ENCODE measurements at regions not wholly inside any gene's neighbourhood (a gene's known extent, or its start where the extent isn't known, plus 50 kb on each side); places are given as distances from the start of the nearest gene placed in this dataset.
"Not testable (repeated sequence)": the region's sequence is repeated elsewhere in the genome, so short reads cannot be mapped to it uniquely, and the experiment has no call there.

DNA sequence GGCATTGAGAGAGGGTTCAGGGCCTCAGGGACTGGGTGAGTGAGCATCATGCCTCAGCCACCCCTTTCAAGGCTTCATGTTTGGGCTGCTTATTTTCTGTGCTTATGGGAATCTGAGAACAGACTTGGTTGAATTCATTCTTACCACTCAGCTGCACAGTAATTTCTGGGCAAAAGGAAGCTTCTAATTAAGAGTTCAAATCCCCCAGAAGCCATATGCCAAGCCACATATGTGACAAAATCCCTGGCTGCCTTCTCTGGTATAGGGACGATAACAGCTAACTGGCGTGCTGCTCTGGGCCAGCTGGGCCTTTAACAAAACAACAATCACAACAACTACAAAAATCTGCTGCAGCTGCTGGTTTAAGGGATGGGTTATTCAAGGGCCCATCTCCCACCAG lies 181.0 kb upstream of the ANKRD28 start:
- TF ChIP-seq TAF1 (IDR thresholded peaks at IDR 0.05; ENCODE audit: borderline replicate concordance, low read depth, low read length) (no peak), POLR2AphosphoS5 (IDR thresholded peaks at IDR 0.05; ENCODE audit: low read depth, low read length) (no peak), POLR2A (IDR thresholded peaks at IDR 0.05; ENCODE audit: low read depth, low read length) (no peak)
- DNase-seq (ENCODE audit: insufficient read length) (no peak), FAIRE-seq (no peak)

DNA sequence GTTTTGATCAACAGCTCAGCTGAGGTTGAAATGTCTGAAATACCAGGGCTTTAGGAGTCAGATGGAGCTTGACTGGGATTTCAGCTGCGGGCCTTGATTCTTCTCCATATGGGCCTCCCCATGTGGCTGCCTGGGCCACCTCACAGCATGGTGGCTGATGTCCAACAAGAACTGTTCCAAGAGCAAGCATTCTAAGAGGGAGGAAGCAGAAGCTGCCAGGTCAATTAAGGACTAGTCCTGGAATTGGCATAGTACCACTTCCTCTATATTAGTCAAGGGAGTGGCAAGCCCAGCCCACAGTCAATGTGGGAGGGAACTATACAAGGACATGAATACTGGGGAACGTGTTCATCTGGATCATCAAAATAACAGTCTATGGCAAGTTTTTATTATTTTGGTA lies 181.7 kb upstream of the ANKRD28 start:
- no peak for DNase-seq (ENCODE audit: insufficient read length)
- no peak for FAIRE-seq
- TF ChIP-seq POLR2AphosphoS5 (IDR thresholded peaks at IDR 0.05; ENCODE audit: low read depth, low read length) = no peak
- TF ChIP-seq TAF1 (IDR thresholded peaks at IDR 0.05; ENCODE audit: borderline replicate concordance, low read depth, low read length) = no peak
- no peak for TF ChIP-seq POLR2A (IDR thresholded peaks at IDR 0.05; ENCODE audit: low read depth, low read length)

DNA sequence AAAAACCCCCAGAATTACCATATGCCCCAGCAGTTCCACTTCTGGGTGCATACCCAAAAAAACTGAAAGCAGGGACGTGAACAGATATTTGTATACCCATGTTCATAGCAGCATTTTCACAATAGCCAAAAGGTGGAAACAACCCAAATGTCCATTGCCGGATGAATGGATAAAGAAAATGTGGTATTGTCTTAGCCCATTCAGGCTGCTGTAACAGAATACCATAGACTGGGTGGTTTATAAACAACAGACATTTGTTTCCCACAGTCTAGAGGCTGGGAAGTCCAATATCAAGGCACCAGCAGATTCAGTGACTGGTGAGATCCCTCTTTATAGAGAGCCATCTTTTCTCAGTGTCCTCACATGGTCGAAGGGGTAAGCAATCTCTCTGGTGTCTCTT lies 182.1 kb upstream of the ANKRD28 start:
- FAIRE-seq (no peak), DNase-seq (ENCODE audit: insufficient read length) (no peak)
- TF ChIP-seq POLR2A (IDR thresholded peaks at IDR 0.05; ENCODE audit: low read depth, low read length) = no peak

DNA sequence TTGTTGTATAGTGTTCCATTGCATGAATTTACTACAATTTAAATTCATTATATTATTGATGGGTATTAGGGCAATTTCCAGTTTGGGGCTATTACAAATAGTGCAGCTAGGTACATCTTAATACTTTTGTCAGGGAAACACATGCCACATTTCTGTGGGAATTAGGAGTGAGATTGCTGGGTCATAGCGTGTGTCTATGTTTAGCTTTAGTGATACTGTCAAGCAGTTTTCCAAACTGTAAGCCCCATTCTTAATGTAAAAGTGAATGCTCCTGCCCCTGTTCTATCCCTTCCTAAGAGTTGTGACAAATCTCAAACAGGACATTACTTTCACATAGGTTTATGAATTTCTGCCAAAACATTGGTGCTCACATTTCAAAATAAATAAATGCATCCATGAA lies 184.5 kb upstream of the ANKRD28 start:
- no peak for FAIRE-seq

DNA sequence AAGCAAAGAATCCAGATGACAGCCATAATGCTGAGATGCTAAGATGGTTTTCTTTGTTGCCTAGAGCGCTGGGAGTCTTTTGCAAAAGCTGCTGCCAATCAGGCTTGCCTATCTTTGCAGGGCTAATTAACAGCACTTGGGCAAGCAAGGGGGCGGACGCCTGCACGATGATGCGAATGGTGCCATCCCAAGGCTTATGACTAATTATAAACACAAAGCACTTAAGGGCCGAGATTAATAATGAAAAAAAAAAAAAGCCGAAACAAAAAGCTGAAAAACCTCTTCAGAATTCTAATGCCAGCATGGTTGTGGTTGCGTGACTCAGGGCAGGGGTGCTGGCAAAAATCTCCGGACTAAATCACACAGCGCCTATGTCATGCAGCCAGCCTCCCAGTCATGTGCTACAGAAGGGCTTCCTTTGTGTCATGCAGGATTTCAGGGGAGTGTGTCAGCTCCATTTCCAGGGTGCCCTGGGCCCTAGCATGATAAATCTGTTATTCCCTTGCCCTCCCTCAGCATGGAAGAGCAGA lies 185.0 kb upstream of the ANKRD28 start:
- TF ChIP-seq POLR2A (IDR thresholded peaks at IDR 0.05; ENCODE audit: low read depth, low read length) = no peak
- no peak for TF ChIP-seq POLR2AphosphoS5 (IDR thresholded peaks at IDR 0.05; ENCODE audit: low read depth, low read length)
- TF ChIP-seq TAF1 (IDR thresholded peaks at IDR 0.05; ENCODE audit: borderline replicate concordance, low read depth, low read length) = no peak
- FAIRE-seq = no peak
- no peak for DNase-seq (ENCODE audit: insufficient read length)

More for the DNA sequence above, 184.5 kb upstream of the ANKRD28 start:
- DNase-seq (ENCODE audit: insufficient read length) = no peak
- TF ChIP-seq POLR2AphosphoS5 (IDR thresholded peaks at IDR 0.05; ENCODE audit: low read depth, low read length) = no peak

DNA sequence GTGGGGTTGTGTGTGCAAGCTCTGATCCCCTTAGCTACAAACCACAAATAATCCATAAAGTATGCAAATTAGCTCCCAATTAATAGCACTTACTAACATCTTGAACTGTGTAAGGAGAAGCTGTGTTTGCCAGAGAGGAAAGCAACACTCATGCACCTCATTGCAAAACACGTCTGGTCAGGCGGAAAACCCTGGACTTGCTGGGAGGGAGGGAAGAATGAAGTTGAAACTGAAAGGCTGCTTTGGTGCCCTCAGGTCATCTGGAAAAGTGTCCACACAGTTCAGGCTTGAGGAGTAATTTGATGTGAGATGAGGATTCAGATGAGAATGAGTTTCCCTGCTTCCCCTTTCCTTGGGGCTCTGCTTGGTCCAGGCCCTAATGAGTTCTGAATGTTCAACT lies 185.5 kb upstream of the ANKRD28 start:
- FAIRE-seq (no peak), DNase-seq (ENCODE audit: insufficient read length) (no peak)
- TF ChIP-seq TAF1 (IDR thresholded peaks at IDR 0.05; ENCODE audit: borderline replicate concordance, low read depth, low read length) (no peak), POLR2A (IDR thresholded peaks at IDR 0.05; ENCODE audit: low read depth, low read length) (no peak), POLR2AphosphoS5 (IDR thresholded peaks at IDR 0.05; ENCODE audit: low read depth, low read length) (no peak)

DNA sequence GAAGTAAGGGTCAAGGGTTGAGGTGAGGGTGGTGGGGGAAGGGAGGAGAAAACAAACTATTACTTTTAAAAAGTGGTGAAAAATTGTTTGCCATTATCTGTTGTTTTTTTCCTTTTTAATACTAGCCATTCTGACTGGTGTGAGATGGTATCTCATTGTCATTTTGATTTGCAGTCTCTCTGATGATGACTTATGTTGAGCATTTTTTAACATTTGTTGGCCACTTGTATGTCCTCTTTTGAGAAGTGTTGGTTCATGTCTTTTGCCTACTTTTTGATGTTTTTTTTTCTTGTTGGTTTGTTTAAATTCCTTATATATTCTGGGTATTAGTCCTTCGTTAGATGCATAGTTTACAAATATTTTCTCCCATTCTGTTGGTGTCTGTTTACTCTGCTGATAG lies 185.9 kb upstream of the ANKRD28 start:
- no peak for DNase-seq (ENCODE audit: insufficient read length)
- no peak for FAIRE-seq
- TF ChIP-seq POLR2A (IDR thresholded peaks at IDR 0.05; ENCODE audit: low read depth, low read length) (no peak), POLR2AphosphoS5 (IDR thresholded peaks at IDR 0.05; ENCODE audit: low read depth, low read length) (no peak), TAF1 (IDR thresholded peaks at IDR 0.05; ENCODE audit: borderline replicate concordance, low read depth, low read length) (no peak)

DNA sequence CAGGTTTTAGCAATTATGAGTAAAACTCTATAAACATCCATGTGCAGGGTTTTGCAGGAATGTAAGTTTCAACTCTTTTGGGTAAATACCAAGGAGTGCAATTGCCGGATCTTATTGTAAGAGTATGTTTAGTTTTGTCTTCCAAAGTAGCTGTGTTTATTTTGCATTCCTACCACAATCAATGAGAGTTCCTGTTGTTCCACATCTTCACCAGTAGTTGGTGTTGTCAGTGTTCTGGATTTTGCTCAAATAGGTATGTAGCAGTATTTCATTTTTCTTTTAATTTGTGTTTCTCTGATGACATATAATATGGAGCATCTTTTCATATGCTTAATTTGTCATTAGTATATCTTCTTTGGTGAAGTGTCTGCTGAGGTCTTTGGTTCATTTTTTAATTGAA lies 185.1 kb upstream of the GALNT15 start:
- no peak for DNase-seq (ENCODE audit: insufficient read length)
- TF ChIP-seq POLR2A (IDR thresholded peaks at IDR 0.05; ENCODE audit: low read depth, low read length) (no peak), POLR2AphosphoS5 (IDR thresholded peaks at IDR 0.05; ENCODE audit: low read depth, low read length) (no peak), TAF1 (IDR thresholded peaks at IDR 0.05; ENCODE audit: borderline replicate concordance, low read depth, low read length) (no peak)
- FAIRE-seq = no peak

DNA sequence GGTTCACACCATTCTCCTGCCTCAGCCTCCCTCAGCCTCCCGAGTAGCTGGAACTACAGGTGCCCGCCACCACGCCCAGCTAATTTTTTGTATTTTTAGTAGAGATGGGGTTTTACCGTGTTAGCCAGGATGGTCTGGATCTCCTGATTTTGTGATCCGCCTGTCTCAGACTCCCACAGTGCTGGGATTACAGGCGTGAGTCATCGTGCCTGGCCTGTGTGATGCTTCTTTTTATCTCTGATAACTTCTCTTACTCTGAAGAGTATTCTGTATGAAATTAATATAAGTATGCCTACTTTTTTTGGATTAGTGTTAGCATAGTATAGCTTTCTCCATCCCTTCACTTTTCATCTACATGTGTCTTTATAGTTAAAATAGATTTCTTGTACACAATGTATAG lies 180.8 kb upstream of the GALNT15 start:
- FAIRE-seq; DNase-seq (ENCODE audit: insufficient read length): not testable (repeated sequence)

DNA sequence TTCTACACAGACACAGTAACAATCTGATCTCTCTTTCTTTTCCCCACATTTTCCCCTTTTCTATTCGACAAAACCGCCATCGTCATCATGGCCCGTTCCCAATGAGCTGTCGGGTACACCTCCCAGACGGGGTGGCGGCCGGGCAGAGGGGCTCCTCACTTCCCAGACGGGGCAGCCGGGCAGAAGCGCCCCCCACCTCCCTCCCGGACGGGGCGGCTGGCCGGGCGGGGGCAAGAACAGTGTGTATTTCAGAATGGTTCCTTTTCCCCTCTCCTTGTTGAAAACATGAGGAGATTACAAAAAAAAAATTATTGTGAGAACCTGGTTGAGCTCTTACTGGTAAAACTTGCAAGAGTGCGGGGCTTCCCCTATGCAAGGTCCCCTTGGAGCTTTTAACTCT lies 178.0 kb upstream of the GALNT15 start:
- not testable (repeated sequence) for DNase-seq (ENCODE audit: insufficient read length); FAIRE-seq

DNA sequence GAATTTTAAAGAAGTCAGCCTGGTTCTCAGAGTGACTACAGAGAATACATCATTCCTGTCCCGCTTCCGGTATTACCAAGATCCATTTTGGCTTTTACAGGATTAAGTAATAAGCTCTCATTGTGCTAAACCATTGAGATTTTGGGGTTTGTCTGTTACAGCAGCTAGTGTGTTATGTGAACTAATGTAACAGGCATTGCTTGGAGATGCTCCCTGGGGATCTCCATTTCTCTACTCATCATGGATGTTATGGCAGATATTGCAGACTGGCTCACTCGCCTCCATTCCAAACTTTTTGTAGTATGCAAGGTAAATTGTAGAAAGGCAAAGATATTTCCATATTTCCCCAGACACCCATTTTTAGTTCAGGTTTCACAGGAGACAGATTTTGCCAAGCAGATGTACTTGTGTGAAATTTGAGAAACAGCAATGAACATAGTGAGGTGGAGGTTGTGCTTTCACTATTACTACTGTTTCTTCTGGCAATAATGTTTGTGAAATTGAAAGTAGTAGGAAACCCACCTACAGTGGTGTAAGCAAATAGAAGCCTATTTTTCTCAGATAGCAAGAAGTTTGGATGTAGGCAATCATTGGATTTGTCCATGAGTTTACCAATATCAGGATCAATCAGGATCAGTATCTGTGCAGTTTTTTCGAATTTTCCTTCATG lies 177.1 kb upstream of the GALNT15 start:
- TF ChIP-seq POLR2AphosphoS5 (IDR thresholded peaks at IDR 0.05; ENCODE audit: low read depth, low read length) = no peak
- no peak for TF ChIP-seq POLR2A (IDR thresholded peaks at IDR 0.05; ENCODE audit: low read depth, low read length)
- FAIRE-seq (peak; percentile 72), DNase-seq (ENCODE audit: insufficient read length) (no peak)

DNA sequence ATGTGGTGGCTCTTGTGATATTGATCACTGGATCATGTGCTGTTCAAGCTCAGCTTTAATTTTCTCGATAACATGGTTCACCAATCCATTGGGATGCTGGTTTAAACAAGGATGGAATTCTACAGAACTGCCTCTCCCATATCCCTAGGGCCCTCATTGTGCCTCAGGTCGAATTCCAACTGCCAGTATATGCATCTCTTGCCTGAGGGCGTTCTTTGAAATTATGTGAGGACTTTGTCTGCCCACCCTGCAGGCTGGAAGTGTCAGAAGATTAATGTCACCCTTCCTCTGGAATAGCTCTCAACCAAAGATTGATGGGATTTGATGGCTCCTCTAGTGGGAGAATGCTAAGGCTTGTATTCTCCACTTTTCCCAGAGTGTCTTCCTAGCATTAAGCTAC lies 175.6 kb upstream of the GALNT15 start:
- no peak for FAIRE-seq
- no peak for TF ChIP-seq TAF1 (IDR thresholded peaks at IDR 0.05; ENCODE audit: borderline replicate concordance, low read depth, low read length)
- TF ChIP-seq POLR2A (IDR thresholded peaks at IDR 0.05; ENCODE audit: low read depth, low read length) = no peak
- no peak for TF ChIP-seq POLR2AphosphoS5 (IDR thresholded peaks at IDR 0.05; ENCODE audit: low read depth, low read length)
- no peak for DNase-seq (ENCODE audit: insufficient read length)

DNA sequence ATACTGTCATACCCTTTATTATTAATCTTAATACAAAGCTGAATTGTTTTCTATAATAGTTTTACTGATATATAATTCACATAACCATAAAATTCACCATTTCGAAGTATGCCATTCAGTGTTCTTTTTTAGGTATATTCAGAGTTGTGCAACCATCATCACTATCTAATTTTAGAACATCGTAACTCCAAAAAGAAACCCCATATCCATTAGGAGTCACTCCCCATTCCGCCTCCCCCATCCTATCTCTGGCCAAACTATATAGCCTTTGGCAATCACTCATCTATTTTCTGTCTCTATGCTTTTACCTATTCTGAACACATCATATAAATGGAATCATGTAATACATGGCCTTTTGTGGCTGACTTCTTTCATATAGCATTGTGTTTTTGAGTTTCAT lies 169.7 kb upstream of the GALNT15 start:
- FAIRE-seq = no peak
- no peak for DNase-seq (ENCODE audit: insufficient read length)
- TF ChIP-seq POLR2A (IDR thresholded peaks at IDR 0.05; ENCODE audit: low read depth, low read length) = no peak
- no peak for TF ChIP-seq TAF1 (IDR thresholded peaks at IDR 0.05; ENCODE audit: borderline replicate concordance, low read depth, low read length)
- TF ChIP-seq POLR2AphosphoS5 (IDR thresholded peaks at IDR 0.05; ENCODE audit: low read depth, low read length) = no peak
